GM21717 (cell line): ENCODE measurements at regions not wholly inside any gene's neighbourhood (a gene's known extent, or its start where the extent isn't known, plus 50 kb on each side); places are given as distances from the start of the nearest gene placed in this dataset.

Source experiments
- ATAC-seq: cut with Tn5 transposase; IDR thresholded peaks from one replicate; pipeline ENCODE4 v1.9.1; 2021; ENCODE audit warnings: mild to moderate bottlenecking, moderate library complexity; ENCODE audit not compliant: unreplicated experiment

- no peak for ATAC-seq
These were observed 316.3 kb upstream of the SLC14A2 start for GRCh38 chr18:45298986-45299385.

GRCh38 chr18:45303026-45303425 lies 312.2 kb upstream of the SLC14A2 start:
- ATAC-seq, result no peak

- no peak for ATAC-seq
These were observed 310.7 kb upstream of the SLC14A2 start for GRCh38 chr18:45304558-45304957.

- ATAC-seq, result no peak
These were observed 302.6 kb upstream of the SLC14A2 start for GRCh38 chr18:45312555-45313126.

- ATAC-seq, result no peak
These were observed 299.1 kb upstream of the SLC14A2 start for GRCh38 chr18:45316127-45316526.

- no peak for ATAC-seq
These were observed 297.2 kb upstream of the SLC14A2 start for GRCh38 chr18:45317948-45318640.

- no peak for ATAC-seq
These were observed 294.6 kb upstream of the SLC14A2 start for GRCh38 chr18:45320724-45321123.

- ATAC-seq, result no peak
These were observed 293.8 kb upstream of the SLC14A2 start for GRCh38 chr18:45321520-45321919.

- no peak for ATAC-seq
These were observed 292.9 kb upstream of the SLC14A2 start for GRCh38 chr18:45322343-45322742.

GRCh38 chr18:45324101-45324494 lies 291.2 kb upstream of the SLC14A2 start:
- ATAC-seq, result no peak

GRCh38 chr18:45324495-45325113 lies 290.7 kb upstream of the SLC14A2 start:
- ATAC-seq, result no peak

- ATAC-seq, result no peak
These were observed 289.5 kb upstream of the SLC14A2 start for GRCh38 chr18:45325778-45326177.

- ATAC-seq, result no peak
These were observed 288.8 kb upstream of the SLC14A2 start for GRCh38 chr18:45326505-45326904.

- no peak for ATAC-seq
These were observed 287.0 kb upstream of the SLC14A2 start for GRCh38 chr18:45328296-45328695.

GRCh38 chr18:45328811-45329210 lies 286.5 kb upstream of the SLC14A2 start:
- ATAC-seq, result no peak

- no peak for ATAC-seq
These were observed 286.0 kb upstream of the SLC14A2 start for GRCh38 chr18:45329316-45329715.

- ATAC-seq, result no peak
These were observed 285.1 kb upstream of the SLC14A2 start for GRCh38 chr18:45330170-45330594.

GRCh38 chr18:45332871-45333270 lies 282.4 kb upstream of the SLC14A2 start:
- ATAC-seq, result no peak

GRCh38 chr18:45334191-45334590 lies 281.1 kb upstream of the SLC14A2 start:
- ATAC-seq, result no peak

- ATAC-seq, result no peak
These were observed 279.8 kb upstream of the SLC14A2 start for GRCh38 chr18:45335282-45336043.

- no peak for ATAC-seq
These were observed 278.8 kb upstream of the SLC14A2 start for GRCh38 chr18:45336448-45336847.

GRCh38 chr18:45337477-45337876 lies 277.8 kb upstream of the SLC14A2 start:
- no peak for ATAC-seq
